IMR-90 (cell line): ENCODE measurements at regions not wholly inside any gene's neighbourhood (a gene's known extent, or its start where the extent isn't known, plus 50 kb on each side); places are given as distances from the start of the nearest gene placed in this dataset.

Experiments
- ATAC-seq: fragments of 200-7000 bp; cut with Tn5 transposase; 2 replicates; pipeline ENCODE4 v1.9.1; 2020; ENCODE audit warnings: low read depth, mild to moderate bottlenecking, moderate library complexity
- BruUV-seq: library from RNA; stranded (reverse); fragments of 400-500 nt; replicated peaks from 2 replicates; lab custom pipeline; 2021; lab: Mats Ljungman, UMichigan
- CTCF ChIA-PET: fragments of 300-600 bp; formaldehyde crosslinking; extraction: SDS; loops from one replicate; lab custom pipeline; 2021; ENCODE audit warnings: antibody characterized with exemption; lab: Yijun Ruan, JAX
- POLR2A ChIA-PET: fragments of 300-600 bp; sonication (Branson Sonifier 250); formaldehyde crosslinking; loops from one replicate; lab custom pipeline; 2022; ENCODE audit warnings: antibody characterized with exemption; ENCODE audit not compliant: unreplicated experiment; lab: Charles Lee
- DNase-seq: peaks from one replicate; pipeline ENCODE4 v3.0.0; 2013
- H2AFZ ChIP-seq: replicated peaks from 2 replicates; pipeline ENCODE3; 2013; ENCODE audit warnings: low read length, mild to moderate bottlenecking; ENCODE audit not compliant: poor library complexity
- H2AK5ac ChIP-seq: 2 replicates; pipeline ENCODE4 v1.6.1; 2013; ENCODE audit warnings: low read depth, low read length, inconsistent platforms
- H2AK9ac ChIP-seq: replicated peaks from 2 replicates; pipeline ENCODE3; 2013; ENCODE audit warnings: mild to moderate bottlenecking, low read depth, low read length, moderate library complexity; ENCODE audit not compliant: poor library complexity
- H2BK120ac ChIP-seq: 2 replicates; pipeline ENCODE4 v1.6.1; 2013; ENCODE audit warnings: low read depth, low read length, inconsistent platforms
- H2BK15ac ChIP-seq: 3 replicates; pipeline ENCODE4 v1.6.1; 2013; ENCODE audit warnings: low read depth, low read length, inconsistent platforms
- H2BK20ac ChIP-seq: 2 replicates; pipeline ENCODE4 v1.6.1; 2013; ENCODE audit warnings: low read depth, mild to moderate bottlenecking, inconsistent platforms, low read length, moderate library complexity
- H2BK5ac ChIP-seq: 2 replicates; pipeline ENCODE4 v1.6.1; 2013; ENCODE audit warnings: mild to moderate bottlenecking, low read depth, low read length, inconsistent platforms; ENCODE audit not compliant: poor library complexity, severe bottlenecking
- H3K14ac ChIP-seq: replicated peaks from 2 replicates; pipeline ENCODE4 v1.6.1; 2013; ENCODE audit warnings: low read depth, low read length, inconsistent platforms
- H3K18ac ChIP-seq: 2 replicates; pipeline ENCODE4 v1.6.1; 2013; ENCODE audit warnings: low read depth, low read length, control low read depth
- H3K23ac ChIP-seq: 2 replicates; pipeline ENCODE4 v1.6.1; 2013; ENCODE audit warnings: low read depth, low read length, inconsistent platforms
- H3K27ac ChIP-seq: 2 replicates; pipeline ENCODE4 v1.5.1; 2013; ENCODE audit warnings: mild to moderate bottlenecking, control low read depth, low read length; ENCODE audit not compliant: insufficient read depth
- H3K27me3 ChIP-seq: 2 replicates; pipeline ENCODE4 v1.6.1; 2013; ENCODE audit warnings: low read length; ENCODE audit not compliant: control insufficient read depth, insufficient read depth
- H3K36me3 ChIP-seq: 2 replicates; pipeline ENCODE4 v1.6.1; 2013; ENCODE audit warnings: low read length, mixed read lengths; ENCODE audit not compliant: control insufficient read depth, insufficient read depth
- H3K4ac ChIP-seq: 2 replicates; pipeline ENCODE4 v1.6.1; 2013; ENCODE audit warnings: low read depth, low read length, inconsistent platforms
- H3K4me1 ChIP-seq: 2 replicates; pipeline ENCODE4 v1.6.1; 2013; ENCODE audit warnings: low read length, mixed read lengths; ENCODE audit not compliant: control insufficient read depth, insufficient read depth
- H3K4me2 ChIP-seq: 2 replicates; pipeline ENCODE4 v1.6.1; 2013; ENCODE audit warnings: low read depth, mild to moderate bottlenecking, control low read depth, low read length, moderate library complexity
- H3K4me3 ChIP-seq: 2 replicates; pipeline ENCODE4 v1.5.1; 2013; ENCODE audit warnings: low read depth, mild to moderate bottlenecking, control low read depth, low read length, moderate library complexity; ENCODE audit not compliant: insufficient read depth
- H3K56ac ChIP-seq: 2 replicates; pipeline ENCODE4 v1.6.1; 2013; ENCODE audit warnings: low read length, inconsistent platforms; ENCODE audit not compliant: insufficient read depth; ENCODE audit errors: extremely low read depth
- H3K79me1 ChIP-seq, 2 experiments: 2 replicates each; pipeline ENCODE4 v1.6.1; 2013; ENCODE audit warnings: low read length in 2 of 2, inconsistent platforms in 1 of 2, low read depth in 1 of 2
- H3K9ac ChIP-seq: 2 replicates; pipeline ENCODE4 v1.6.1; 2013; ENCODE audit warnings: low read depth, low read length, control low read depth
- H3K9me1 ChIP-seq: 2 replicates; pipeline ENCODE4 v1.6.1; 2013; ENCODE audit warnings: low read length, inconsistent platforms; ENCODE audit not compliant: insufficient read depth
- H3K9me3 ChIP-seq: 2 replicates; pipeline ENCODE4 v1.6.1; 2013; ENCODE audit warnings: low read length; ENCODE audit not compliant: control insufficient read depth, insufficient read depth
- H4K20me1 ChIP-seq: 2 replicates; pipeline ENCODE4 v1.6.1; 2013; ENCODE audit warnings: low read length, inconsistent platforms; ENCODE audit not compliant: insufficient read depth
- H4K5ac ChIP-seq: 2 replicates; pipeline ENCODE4 v1.6.1; 2013; ENCODE audit warnings: mild to moderate bottlenecking, low read depth, low read length, control low read depth
- H4K8ac ChIP-seq, 2 experiments: 2 replicates each; pipeline ENCODE4 v1.6.1; 2013; ENCODE audit warnings: low read depth in 2 of 2, low read length in 2 of 2, control low read depth in 1 of 2, inconsistent platforms in 1 of 2
- H4K91ac ChIP-seq: 2 replicates; pipeline ENCODE4 v1.6.1; 2013; ENCODE audit warnings: low read depth, low read length, inconsistent platforms; ENCODE audit not compliant: insufficient read depth
- CHD1 ChIP-seq: IDR thresholded peaks from 2 replicates; pipeline ENCODE4 v1.6.1; 2012; ENCODE audit warnings: low read depth, low read length, improper control_type of control experiment
- ELK1 ChIP-seq: fragments of 150-350 bp; IDR thresholded peaks from 2 replicates; pipeline ENCODE4 v1.6.1; 2016; ENCODE audit warnings: low read depth, mild to moderate bottlenecking, low read length, moderate library complexity, borderline replicate concordance
- MAFK ChIP-seq: IDR thresholded peaks from 2 replicates; pipeline ENCODE4 v1.6.1; 2012; ENCODE audit warnings: low read depth, low read length, improper control_type of control experiment
- MAZ ChIP-seq: IDR thresholded peaks from 2 replicates; pipeline ENCODE4 v1.6.1; 2012; ENCODE audit warnings: low read depth, mild to moderate bottlenecking, low read length, improper control_type of control experiment, moderate library complexity, borderline replicate concordance
- NFE2L2 ChIP-seq: fragments of 150-350 bp; IDR thresholded peaks from 2 replicates; pipeline ENCODE4 v1.6.1; 2016; ENCODE audit warnings: low read depth, mild to moderate bottlenecking, low read length
- POLR2A ChIP-seq: IDR thresholded peaks from 2 replicates; pipeline ENCODE4 v1.6.1; 2012; ENCODE audit warnings: mild to moderate bottlenecking, low read depth, low read length
- RCOR1 ChIP-seq: IDR thresholded peaks from 2 replicates; pipeline ENCODE4 v1.6.1; 2012; ENCODE audit warnings: mild to moderate bottlenecking, low read length, improper control_type of control experiment; ENCODE audit not compliant: insufficient replicate concordance
- SMC3 ChIP-seq: fragments of 150-350 bp; IDR thresholded peaks from 2 replicates; pipeline ENCODE4 v1.6.1; 2016; ENCODE audit warnings: low read depth, mild to moderate bottlenecking, antibody characterized with exemption, low read length, moderate library complexity
- USF2 ChIP-seq: fragments of 150-350 bp; IDR thresholded peaks from 2 replicates; pipeline ENCODE4 v1.6.1; 2017; ENCODE audit warnings: mild to moderate bottlenecking, antibody characterized with exemption, low read length, low read depth
- WGBS, 2 experiments: methylation state at CpG; one replicate each; pipeline versions ENCODE4 v1.1.5 to v1.1.7; 2013; ENCODE audit warnings: missing lambda C conversion rate in 2 of 2; ENCODE audit not compliant: insufficient read length in 1 of 2; ENCODE audit errors: extremely low coverage in 2 of 2; 5-methylcytosine and 5-hydroxymethylcytosine counted together
- dilution Hi-C: fragments of 300-500 bp; cut with HindIII; formaldehyde crosslinking; loops from one replicate; pipeline ENCODE4 v1.14.3; 2018; ENCODE audit warnings: low sequenced_read_pairs; ENCODE audit not compliant: unreplicated experiment
- in situ Hi-C: fragments of 300-500 bp; cut with MboI; formaldehyde crosslinking; loops from 3 replicates; pipeline ENCODE4 v1.14.3; 2019; ENCODE audit warnings: low sequenced_read_pairs, inconsistent platforms, mixed read lengths
- intact Hi-C: fragments of 100-400 bp; cut with micrococcal nuclease; formaldehyde crosslinking; loops from 2 replicates; pipeline ENCODE4 v1.10.0; 2022

- H3K9me1 ChIP-seq, result no peaks in the 10 kb centered on the region
- H2BK20ac ChIP-seq, result no peak overlapping the region
- H3K79me1 ChIP-seq, result no peaks in the 10 kb centered on the region
- TF ChIP-seq SMC3 (no peak), POLR2A (no peak), MAZ (no peak), RCOR1 (no peak), ELK1 (no peak), CHD1 (no peak), NFE2L2 (no peak), USF2 (no peak), MAFK (no peak)
- H4K5ac ChIP-seq, result no peak overlapping the region
- no peak overlapping the region for H3K4me2 ChIP-seq
- intact Hi-C loops, result no loop called here
- H3K56ac ChIP-seq, result no peak overlapping the region
- no peak overlapping the region for H2AK5ac ChIP-seq
- H3K36me3 ChIP-seq, result no peaks in the 10 kb centered on the region
- no peak overlapping the region for H3K9ac ChIP-seq
- in situ Hi-C loops, result no loop called here
- no peak for ATAC-seq
- H2BK15ac ChIP-seq, result no peak overlapping the region
- H2BK120ac ChIP-seq, result no peak overlapping the region
- POLR2A ChIA-PET, result no interaction called here
- no peak overlapping the region for H3K23ac ChIP-seq
- no peaks in the 10 kb centered on the region for H3K27me3 ChIP-seq
- no peaks in the 10 kb centered on the region for H4K20me1 ChIP-seq
- H3K14ac ChIP-seq, result no peak overlapping the region
- H4K91ac ChIP-seq, result no peak overlapping the region
- CTCF ChIA-PET, result no interaction called here
- H3K9me3 ChIP-seq, result no peaks in the 10 kb centered on the region
- no peak overlapping the region for H3K4me3 ChIP-seq
- no TSS peak for BruUV-seq
- no peaks in the 10 kb centered on the region for H3K4me1 ChIP-seq
- no peak overlapping the region for H3K27ac ChIP-seq
- WGBS, 2 experiments, result no CpG with 5 or more reads among the region's 2 CpGs
- no peak for DNase-seq
- dilution Hi-C loops, result no loop called here
- H3K18ac ChIP-seq, result no peak overlapping the region
- H2BK5ac ChIP-seq, result no peak overlapping the region
- H3K4ac ChIP-seq, result no peak overlapping the region
- no peak overlapping the region for H4K8ac ChIP-seq
- H2AK9ac ChIP-seq, result no peak overlapping the region
- no peak overlapping the region for H2AFZ ChIP-seq
Measured at GRCh38 chr1:30328100-30328370, 395.4 kb downstream of the MATN1 start.
